Neural crest cell (in vitro differentiated cells): ENCODE measurements at regions not wholly inside any gene's neighbourhood (a gene's known extent, or its start where the extent isn't known, plus 50 kb on each side); places are given as distances from the start of the nearest gene placed in this dataset.

Experiments used
- DNase-seq: peaks from one replicate; pipeline ENCODE4 v3.0.0; 2021; ENCODE audit warnings: low read depth, mixed read lengths, low spot score
- H3K27ac Mint-ChIP-seq: one replicate; pipeline ENCODE4 v1.8.0; 2021; ENCODE audit warnings: mild to moderate bottlenecking, mixed read lengths; ENCODE audit not compliant: unreplicated experiment
- H3K27me3 Mint-ChIP-seq: 2 replicates; pipeline ENCODE4 v1.8.0; 2021; ENCODE audit warnings: low read depth, mild to moderate bottlenecking, mixed read lengths
- H3K36me3 Mint-ChIP-seq: 2 replicates; pipeline ENCODE4 v1.8.0; 2021; ENCODE audit warnings: low read depth, mild to moderate bottlenecking, mixed read lengths
- H3K4me1 Mint-ChIP-seq: 2 replicates; pipeline ENCODE4 v1.8.0; 2021; ENCODE audit warnings: mixed read lengths
- H3K4me3 Mint-ChIP-seq: one replicate; pipeline ENCODE4 v1.8.0; 2021; ENCODE audit warnings: mild to moderate bottlenecking, mixed read lengths
- H3K9me3 Mint-ChIP-seq: 2 replicates; pipeline ENCODE4 v1.8.0; 2021; ENCODE audit warnings: mixed read lengths
- CTCF ChIP-seq: fragments of 200-600 bp; sonication (generic); conservative IDR thresholded peaks from 2 replicates; pipeline ENCODE4 v1.5.0; 2021; ENCODE audit warnings: antibody characterized with exemption, mild to moderate bottlenecking

- H3K4me1 Mint-ChIP-seq = peaks cover 16% of the 10 kb centered on the region
- H3K27me3 Mint-ChIP-seq = no peaks in the 10 kb centered on the region
- no peaks in the 10 kb centered on the region for H3K36me3 Mint-ChIP-seq
- no peak for TF ChIP-seq CTCF
- DNase-seq = no peak
- peaks cover 4% of the 10 kb centered on the region for H3K9me3 Mint-ChIP-seq
- H3K4me3 Mint-ChIP-seq = no peak overlapping the region
- H3K27ac Mint-ChIP-seq = peak overlapping the region; percentile 17
These were observed 222.0 kb upstream of the ZMIZ1 start for GRCh38 chr10:78846760-78847159.

GRCh38 chr10:78847485-78847884 is 221.3 kb upstream of the ZMIZ1 start:
- Mint-ChIP-seq H3K27ac (no peak overlapping the region), H3K9me3 (peaks cover 2% of the 10 kb centered on the region), H3K36me3 (no peaks in the 10 kb centered on the region), H3K4me1 (peaks cover 16% of the 10 kb centered on the region), H3K4me3 (no peak overlapping the region), H3K27me3 (no peaks in the 10 kb centered on the region)
- TF ChIP-seq CTCF = no peak
- DNase-seq = no peak

DNA sequence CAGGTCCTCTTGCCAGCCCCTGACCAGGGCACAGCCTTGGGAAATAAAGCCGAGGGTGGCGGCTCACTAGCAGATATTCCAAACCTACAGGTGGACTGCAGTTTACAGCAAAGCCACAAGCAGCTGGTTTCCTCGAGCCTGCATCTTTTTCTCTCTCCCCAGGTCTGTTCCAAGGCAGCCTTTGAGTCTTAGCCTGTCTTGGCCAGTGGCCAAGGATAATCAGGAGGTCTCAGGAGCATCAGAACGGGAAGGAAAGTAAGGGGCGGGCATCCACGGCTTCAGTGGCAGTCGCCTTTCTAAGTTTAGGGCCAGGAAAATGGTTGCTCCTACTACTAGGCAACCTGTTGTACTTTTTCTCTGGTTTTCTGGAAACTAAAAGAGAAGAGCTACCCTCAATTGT is 219.7 kb upstream of the ZMIZ1 start:
- peaks cover 16% of the 10 kb centered on the region for H3K4me1 Mint-ChIP-seq
- H3K36me3 Mint-ChIP-seq = no peaks in the 10 kb centered on the region
- H3K27me3 Mint-ChIP-seq = no peaks in the 10 kb centered on the region
- no peak overlapping the region for H3K4me3 Mint-ChIP-seq
- no peak overlapping the region for H3K27ac Mint-ChIP-seq
- DNase-seq = no peak
- no peak for TF ChIP-seq CTCF
- H3K9me3 Mint-ChIP-seq = no peaks in the 10 kb centered on the region

GRCh38 chr10:78849731-78850130 is 219.0 kb upstream of the ZMIZ1 start:
- Mint-ChIP-seq H3K27ac (no peak overlapping the region), H3K9me3 (no peaks in the 10 kb centered on the region), H3K4me3 (no peak overlapping the region), H3K27me3 (no peaks in the 10 kb centered on the region), H3K36me3 (no peaks in the 10 kb centered on the region), H3K4me1 (peaks cover 16% of the 10 kb centered on the region)
- no peak for DNase-seq
- TF ChIP-seq CTCF = no peak

DNA sequence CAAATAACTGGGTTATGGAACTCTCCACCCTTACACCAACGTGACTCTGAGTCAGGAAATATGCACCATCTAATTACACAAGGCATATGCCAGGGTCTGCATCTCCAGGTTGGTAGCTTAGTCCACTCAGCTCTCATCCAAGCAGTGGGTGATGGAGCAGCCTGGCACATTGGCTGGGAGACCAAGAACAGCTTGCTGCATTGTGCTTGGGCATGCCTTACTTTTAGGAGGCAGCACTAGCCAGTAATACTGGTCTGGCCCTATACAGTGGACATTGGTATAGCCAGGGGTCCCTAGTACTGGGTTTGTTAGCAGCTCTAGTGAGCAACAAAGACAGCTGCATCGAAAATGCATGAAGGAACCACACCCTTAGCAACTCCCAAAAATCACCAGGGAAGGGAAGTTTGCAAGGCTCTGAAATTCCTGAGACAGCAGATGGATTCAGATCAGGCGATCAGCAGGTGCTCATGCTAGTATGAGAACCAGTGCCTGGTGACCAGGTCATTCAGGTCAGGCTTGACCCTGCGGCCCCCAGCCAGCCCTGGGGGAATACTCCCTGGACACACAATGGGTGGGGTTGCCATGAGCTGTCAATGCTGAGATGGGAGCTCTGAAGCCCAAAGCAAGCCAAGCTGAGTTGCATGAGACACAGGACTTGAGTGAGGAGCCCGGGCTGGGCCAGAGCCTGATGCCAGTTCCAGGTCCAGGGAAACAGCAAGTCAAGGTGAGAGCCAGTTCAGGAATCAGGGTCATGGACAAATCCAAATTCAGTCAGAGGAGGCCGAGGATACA is 217.9 kb upstream of the ZMIZ1 start:
- H3K27me3 Mint-ChIP-seq = no peaks in the 10 kb centered on the region
- H3K27ac Mint-ChIP-seq = no peak overlapping the region
- no peaks in the 10 kb centered on the region for H3K36me3 Mint-ChIP-seq
- DNase-seq = no peak
- peaks cover 21% of the 10 kb centered on the region for H3K4me1 Mint-ChIP-seq
- H3K9me3 Mint-ChIP-seq = no peaks in the 10 kb centered on the region
- no peak for TF ChIP-seq CTCF
- H3K4me3 Mint-ChIP-seq = no peak overlapping the region
